GM19351 (cell line): ENCODE measurements at regions not wholly inside any gene's neighbourhood (a gene's known extent, or its start where the extent isn't known, plus 50 kb on each side); places are given as distances from the start of the nearest gene placed in this dataset.

Experiments used
- ATAC-seq: cut with Tn5 transposase; IDR thresholded peaks from one replicate; pipeline ENCODE4 v1.9.1; 2021; ENCODE audit warnings: mild to moderate bottlenecking, moderate library complexity; ENCODE audit not compliant: unreplicated experiment

- no peak for ATAC-seq
Observed at GRCh38 chr14:101174980-101175606, 271.6 kb upstream of the RTL1 start.

GRCh38 chr14:101175731-101176534 is 272.4 kb upstream of the RTL1 start:
- ATAC-seq = no peak

DNA sequence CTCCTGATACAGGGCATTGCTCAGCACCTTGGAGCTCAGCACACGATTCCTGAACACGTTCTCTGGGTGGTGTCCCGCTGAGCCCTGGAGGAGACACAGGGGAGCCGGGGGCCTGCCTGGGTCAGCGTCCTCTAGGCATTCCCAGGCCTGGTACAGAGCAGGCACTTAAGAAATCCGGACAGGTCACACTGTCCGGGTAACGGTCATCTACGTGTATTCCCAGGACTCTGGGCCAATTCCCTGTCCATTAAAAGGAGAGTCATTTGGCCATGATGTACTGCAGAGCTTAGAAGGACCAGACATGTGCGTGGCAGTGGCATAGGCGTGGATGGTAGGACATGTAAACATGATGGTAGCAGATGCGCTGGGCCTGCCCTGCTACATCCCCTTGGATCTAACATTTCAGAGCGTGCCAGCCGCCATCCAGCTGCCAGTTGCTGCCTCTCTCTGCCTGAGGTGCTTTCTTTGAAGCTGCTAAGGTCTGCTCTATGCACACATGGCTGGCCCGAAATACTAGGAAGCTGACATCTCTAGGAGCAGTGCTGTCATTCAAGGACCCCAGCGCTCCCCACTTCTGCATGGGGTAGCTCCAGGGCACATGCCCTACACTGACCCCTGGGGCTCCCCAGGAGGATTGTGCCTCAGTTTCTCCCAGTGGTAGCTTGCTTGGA is 273.1 kb upstream of the RTL1 start:
- no peak for ATAC-seq

- no peak for ATAC-seq
Observed at GRCh38 chr14:101177301-101177971, 273.9 kb upstream of the RTL1 start.

DNA sequence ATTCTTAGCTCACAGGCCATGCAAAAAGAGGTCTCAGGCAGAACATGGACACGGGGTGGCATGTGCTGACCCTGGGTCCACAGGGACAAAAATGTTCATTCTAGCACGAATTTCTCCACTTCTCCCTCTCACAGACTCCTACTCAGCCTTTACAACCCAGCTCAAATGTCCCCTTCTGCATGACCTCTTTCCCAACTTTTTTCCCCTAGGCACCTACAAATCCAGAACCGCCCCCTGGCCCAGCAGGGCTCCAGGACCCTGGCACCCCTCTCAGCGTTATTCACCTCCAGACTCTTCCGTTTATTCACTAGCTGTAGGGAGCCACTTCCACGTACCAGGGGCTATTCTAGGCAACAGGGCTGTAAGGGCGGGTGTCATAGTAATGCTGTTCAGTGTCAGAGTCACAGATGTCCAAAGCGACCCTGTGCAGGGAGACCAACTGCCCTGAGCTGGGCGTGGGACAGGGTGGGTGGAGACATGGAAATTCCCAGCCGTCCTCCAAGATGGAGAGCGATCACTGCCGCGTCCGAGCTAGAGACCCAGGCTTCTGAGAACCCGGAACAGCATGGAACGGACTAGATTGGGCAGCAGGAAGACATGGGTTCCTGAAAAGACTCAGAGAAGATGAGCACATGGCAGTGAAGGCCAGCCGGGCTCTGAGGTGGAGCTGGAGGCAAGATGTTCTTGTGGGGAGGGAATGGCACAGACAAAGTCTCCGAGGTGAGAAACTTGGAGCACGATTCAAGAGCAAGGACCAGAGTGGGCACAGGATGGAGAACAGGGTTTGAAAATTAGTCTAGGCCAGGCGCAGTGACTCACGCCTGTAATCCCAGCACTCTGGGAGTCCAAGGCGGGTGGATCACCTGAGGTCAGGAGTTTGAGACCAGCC is 274.9 kb upstream of the RTL1 start:
- no peak for ATAC-seq

GRCh38 chr14:101179691-101180211 is 276.2 kb upstream of the RTL1 start:
- no peak for ATAC-seq

- ATAC-seq = no peak
Observed at GRCh38 chr14:101181446-101182313, 278.2 kb upstream of the RTL1 start.

DNA sequence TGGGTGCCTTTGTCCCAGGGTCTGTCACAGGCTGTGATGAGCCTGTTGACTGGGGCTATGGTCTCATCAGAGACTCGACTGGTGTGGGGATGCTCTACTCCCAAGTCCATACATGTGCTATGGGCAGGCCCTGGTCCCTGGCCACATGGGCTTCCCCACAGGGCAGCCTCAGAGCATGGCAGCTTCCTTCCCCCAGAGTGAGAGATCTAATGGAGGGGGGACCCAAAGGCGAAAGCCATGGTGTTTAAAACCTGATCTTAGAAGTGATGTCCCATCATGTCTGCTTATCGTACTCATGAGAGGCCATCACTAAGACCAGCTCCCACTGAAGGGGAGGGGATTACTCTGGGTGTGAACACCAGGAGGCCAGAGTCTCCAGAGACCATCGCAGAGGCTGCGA is 279.0 kb upstream of the RTL1 start:
- ATAC-seq = no peak

DNA sequence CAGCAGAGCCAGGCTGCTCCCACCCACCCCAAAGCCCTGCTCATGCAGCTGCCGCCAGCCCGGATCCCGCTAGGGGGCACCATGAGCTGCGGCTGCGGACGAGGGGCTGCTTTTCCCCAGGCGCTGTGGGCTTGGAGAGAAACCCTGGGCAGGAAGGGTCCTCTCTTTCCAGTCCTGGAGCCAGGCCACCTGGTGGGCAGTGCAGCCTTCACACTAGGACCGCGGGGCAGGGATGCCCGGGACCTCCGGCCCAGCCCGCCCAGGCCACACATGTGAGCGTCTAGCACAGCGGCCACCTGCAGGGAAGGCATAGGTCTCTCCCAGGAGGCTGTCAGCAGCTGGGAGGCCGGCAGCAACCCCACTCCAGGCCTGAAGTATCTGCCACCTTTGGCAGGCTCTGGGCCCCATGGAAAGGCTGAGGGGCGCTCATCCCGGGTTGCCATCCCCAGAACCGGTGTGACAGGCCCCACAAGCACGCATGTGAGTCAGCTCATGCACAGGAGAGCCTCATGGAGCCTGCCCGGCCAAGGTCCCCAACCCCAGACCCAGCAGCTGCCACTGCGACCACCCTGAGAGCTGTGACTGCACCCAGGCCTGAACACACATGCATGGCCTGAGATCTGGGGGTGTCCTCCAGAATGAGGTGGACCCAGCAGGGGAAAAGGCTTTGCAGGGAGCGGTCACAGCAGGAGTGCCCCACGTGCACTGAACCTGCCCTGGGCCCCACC is 280.0 kb upstream of the RTL1 start:
- no peak for ATAC-seq

GRCh38 chr14:101184104-101184455 is 280.6 kb upstream of the RTL1 start:
- no peak for ATAC-seq

DNA sequence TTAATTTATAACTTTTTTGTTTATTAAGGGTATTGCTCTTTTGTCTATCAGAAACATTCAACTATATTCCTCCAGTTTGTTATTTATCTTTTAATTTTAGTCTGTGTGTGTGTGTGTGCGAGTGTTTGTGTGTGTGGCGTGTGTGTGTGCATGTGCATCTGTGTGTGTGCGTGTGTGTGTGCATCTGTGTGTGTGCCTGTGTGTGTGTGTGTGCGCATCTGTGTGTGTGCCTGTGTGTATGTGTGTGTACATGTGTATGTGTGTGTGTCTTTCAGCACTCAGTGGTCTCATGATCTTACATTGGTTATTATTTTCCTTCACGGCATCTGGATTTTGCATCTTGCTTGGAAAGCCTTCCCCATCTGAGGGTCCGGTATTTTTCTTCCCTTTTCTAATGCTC is 281.1 kb upstream of the RTL1 start:
- ATAC-seq = no peak

- ATAC-seq = no peak
Observed at GRCh38 chr14:101185073-101185835, 281.7 kb upstream of the RTL1 start.

- ATAC-seq = no peak
Observed at GRCh38 chr14:101185946-101186345, 282.4 kb upstream of the RTL1 start.

DNA sequence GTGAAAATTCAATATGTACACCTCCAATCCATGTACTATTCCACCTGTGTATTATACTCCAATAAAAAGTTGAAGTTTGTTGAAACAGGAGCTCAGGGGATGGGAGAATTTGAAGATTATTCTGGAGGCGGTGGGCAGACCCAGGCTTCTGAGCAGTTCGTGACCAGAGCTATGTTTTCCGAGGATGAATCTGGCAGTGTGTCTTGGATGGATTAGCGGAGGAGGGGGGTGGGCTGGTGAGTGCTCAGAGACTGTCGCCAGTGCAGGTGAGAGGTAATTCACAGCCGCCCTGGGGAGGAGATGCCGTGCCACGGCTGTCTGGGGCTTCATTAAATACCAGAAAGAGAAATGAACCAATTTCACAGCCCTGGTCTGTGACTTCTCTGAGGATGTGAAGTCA is 283.0 kb upstream of the RTL1 start:
- ATAC-seq = no peak

DNA sequence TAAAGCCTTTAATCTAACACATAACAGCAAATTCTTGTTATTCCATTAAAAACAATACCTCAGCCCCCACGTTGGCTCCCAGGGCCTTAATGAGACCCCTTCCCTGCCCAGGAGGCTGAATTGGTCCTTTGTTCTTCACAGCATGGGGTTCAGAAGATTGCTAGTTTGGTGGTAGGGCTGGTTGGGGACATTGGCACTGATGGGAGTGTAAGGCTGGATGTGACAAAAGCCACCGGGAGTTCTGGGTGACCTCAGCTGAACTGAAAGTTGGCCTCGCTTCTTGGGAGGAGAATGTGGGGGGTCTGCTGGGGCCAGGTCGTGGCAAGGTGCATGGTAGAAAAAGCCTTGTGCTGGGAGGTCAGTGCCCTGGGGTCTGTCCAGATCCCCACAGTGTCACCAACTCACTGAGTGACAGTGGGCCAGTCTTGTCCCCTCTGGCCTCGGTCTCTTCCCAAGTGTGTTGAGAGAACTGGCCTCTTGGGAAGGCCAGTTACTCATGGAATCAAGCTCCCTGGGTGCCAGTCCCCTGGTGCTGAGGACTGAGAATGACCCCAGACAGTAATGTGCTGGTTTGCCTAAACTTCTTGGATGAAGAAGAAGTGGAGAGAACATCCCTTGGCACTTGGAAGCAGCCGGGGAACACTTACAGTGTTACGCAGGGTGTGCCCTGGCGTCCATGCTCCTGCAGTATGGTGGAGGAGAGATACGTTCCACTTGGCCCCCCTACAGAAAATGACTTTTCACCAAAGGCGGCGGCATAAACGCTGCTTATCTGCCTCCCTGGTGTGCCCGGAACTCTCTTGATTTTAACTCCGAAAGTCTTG is 283.7 kb upstream of the RTL1 start:
- ATAC-seq = no peak

GRCh38 chr14:101187816-101188570 is 284.5 kb upstream of the RTL1 start:
- ATAC-seq = no peak

DNA sequence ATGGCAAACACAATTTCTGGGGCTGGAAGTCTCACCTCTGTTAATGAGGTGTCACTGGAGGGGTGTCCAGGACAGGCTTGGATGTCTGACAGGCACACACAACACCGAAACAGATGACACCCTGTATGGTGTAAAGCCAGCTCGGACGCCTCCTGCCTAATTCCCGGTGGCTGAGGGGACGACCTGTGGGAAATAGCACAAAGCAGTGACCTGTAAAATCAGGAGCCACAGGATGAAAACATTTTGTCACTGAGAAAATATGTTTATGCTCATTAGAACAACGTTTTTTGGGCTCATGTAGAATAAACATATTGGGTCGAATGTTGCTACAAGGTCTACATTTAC is 285.0 kb upstream of the RTL1 start:
- ATAC-seq = no peak
